ENCODE measurements at regions not wholly inside any gene's neighbourhood (a gene's known extent, or its start where the extent isn't known, plus 50 kb on each side); places are given as distances from the start of the nearest gene placed in this dataset.
A peak's percentile ranks its signal among the peaks of the same experiment; 100 is the strongest.

DNA sequence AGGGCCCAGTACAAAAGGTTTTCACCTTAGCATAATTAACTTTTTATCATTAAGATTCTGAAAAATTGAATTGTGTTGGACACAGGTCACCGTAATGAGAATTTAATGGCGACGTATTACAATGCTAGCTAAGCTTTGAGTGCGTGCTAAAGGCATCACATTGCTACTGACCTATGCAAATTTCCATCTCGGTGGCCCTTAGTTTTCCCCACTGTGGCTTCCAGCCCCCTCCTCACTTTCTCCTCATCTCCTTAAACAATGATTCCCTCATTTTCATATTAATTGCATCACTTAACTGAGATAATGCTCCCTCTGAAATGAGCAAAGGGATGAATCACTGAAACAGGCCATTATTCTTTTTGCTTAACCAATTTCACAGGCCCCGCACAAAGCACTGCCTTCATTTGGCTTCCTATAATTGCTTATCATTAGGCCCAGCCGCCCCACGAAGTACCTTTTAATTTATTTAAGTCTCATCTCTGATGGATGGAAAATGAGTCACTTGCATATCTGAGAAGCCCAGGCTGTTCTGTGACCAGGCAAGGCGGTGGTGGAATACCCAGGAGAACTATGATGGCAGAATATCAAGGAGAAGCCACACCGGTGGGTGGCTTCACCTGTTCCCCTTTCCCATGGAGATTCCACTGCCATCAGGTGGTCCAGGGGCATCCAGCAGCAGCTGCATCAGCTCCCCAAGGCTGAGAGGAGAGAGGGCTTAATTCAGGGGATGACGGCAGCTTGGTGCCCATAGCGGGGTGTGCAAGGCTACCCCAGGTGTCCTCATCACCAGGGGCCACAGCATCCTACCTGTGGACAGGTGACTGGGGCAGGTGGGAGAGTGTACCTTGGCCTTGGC lies 223.8 kb upstream of the BOD1L1 start:
- DNase-seq = no peak

DNA sequence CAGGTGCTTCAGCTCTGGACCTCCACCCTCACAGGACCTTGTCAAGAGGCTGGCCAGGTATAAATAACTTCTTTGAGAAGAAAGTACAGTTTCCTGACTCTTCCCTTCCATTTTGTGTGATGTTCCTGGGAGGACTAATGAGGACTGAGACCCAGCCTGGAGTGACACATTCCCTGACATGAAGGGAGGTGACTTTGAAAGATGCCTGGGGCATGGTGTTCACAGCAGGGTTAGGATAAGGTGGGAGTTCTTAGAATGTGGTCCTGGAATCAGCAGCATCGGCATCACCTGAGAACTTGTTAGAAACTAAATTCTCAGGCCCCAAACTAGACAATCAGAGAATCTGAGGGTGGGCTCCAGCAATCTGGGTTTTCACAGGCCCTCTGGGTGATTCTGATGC lies 224.9 kb upstream of the BOD1L1 start:
- no peak for DNase-seq

DNA sequence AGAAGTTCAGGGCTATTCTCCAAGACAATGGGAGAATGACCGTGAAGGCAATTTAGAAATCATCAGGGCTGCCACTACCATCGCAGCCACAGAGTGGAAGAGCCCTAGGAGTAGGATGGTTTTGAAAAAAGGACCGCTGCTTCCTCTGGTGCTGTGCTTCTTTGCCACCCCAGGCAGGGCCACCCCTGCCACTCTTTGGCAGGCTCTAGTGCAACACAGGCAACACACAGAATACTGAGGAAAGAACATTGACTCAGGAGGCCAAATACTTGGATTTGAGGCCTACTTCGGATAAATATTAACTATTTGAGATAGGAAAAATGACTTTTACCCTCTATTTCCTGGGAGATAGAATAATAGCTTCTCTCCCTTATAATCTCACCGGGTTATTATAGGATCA lies 228.9 kb upstream of the BOD1L1 start:
- DNase-seq = no peak

DNA sequence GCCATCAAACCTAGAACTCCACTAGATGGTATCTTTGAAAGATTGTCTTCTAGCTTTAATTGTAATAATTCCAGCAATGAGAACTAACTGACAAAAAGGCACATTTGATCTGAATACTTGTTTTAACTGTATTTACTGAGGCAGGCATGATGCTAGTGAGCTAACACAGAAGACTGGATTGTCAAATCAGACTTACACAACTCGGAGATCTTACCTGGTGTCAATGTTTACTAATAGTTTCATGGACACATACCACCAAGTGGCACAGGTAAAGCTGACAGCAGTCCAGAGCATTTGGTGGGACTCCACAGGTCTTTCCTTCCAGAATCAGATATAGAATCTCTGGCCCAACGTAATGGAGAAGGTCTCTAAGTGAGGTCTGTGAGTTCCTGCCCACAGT lies 229.9 kb upstream of the BOD1L1 start:
- DNase-seq = no peak

DNA sequence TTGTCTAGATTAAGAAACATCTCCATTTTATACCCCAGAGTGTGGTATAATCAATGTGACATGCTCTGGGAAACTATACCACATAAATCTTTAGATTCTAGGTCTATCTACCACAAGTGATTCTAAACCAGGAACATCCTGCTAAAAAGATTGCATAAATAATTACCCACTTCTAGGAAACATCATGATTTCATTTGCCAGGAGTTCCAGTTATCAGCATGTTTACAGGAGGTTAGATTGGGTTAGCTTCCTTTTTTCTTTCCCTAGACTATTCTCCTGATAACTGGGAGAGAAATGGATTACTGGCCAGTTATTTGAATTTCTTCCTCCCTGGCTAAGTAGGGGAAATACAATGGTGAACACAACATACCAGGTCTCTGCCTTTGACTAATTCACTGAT lies 230.3 kb upstream of the BOD1L1 start:
- no peak for DNase-seq

DNA sequence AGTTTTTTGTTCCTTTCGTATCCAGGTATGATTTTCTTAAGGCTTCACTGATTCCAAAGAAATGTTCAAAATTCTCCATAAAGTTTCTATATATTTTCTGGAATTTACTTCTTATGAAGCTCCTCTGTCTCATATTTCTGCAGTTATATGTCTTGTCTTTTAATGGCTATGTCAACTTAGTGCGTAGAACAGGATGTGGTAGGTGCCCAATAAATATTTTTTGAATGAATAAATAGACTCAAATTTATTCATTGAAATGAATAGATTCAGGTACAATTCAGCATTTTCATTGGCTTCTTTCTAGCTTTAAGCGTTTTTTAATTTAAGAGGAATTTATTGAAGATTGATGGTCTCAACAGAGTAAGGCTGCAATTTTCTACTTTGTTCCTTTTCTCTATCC lies 231.9 kb upstream of the BOD1L1 start:
- no peak for DNase-seq

DNA sequence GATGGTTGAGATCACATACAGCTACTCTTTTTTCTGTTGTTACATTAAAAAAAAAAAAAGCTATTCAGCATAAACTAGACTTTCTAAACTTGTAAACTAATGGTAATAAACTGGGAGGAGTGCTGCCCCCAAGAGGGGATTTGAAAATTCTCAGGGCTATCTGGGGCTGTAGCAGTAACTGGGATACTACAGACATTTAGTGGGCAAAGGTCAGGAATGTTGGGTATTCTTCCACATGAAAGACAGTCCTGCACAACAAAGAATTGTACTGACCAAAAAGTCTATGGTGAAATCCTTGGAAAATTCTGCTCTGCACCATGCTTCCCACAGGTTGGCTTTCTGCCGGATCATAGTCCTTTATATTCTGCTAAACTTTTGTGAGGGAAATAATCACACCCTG lies 232.6 kb upstream of the BOD1L1 start:
- peak; percentile 26 for DNase-seq

DNA sequence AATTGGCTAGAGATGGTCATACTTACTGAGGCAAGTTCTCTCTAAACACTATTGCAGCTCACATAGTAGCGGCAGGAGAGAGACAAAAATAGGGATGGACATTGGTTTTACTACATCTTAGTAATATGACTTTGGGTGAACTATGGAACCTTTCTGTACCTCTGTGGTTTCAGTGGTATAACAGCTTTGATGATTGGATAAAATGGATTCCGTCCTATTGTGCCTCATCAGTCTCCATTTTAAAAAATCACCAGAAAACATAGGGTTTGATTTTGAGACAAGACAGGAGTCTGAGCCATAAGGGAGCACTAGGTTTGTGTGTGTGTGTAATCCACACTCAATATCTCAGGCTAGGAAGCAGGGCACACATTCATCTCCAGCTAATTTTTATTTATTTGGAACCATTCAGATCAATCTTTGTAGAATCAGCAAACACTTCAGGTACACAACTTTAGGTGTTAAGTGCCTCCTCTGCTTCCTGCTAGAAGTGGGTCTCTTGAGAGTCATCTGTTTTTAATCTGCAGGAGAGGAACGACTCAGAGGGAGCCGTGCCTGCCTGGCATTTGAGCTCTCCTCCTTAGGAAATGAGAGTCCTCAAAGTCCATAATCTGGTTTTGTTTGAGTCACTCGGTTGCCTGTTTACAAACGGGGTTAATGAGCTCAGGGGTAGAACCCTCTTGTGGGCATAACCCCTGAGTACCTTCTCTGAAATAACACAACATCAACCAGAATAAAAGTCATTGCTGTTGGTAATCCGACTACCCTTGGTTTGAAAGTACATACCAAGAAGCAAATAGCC lies 238.5 kb upstream of the BOD1L1 start:
- DNase-seq = no peak

DNA sequence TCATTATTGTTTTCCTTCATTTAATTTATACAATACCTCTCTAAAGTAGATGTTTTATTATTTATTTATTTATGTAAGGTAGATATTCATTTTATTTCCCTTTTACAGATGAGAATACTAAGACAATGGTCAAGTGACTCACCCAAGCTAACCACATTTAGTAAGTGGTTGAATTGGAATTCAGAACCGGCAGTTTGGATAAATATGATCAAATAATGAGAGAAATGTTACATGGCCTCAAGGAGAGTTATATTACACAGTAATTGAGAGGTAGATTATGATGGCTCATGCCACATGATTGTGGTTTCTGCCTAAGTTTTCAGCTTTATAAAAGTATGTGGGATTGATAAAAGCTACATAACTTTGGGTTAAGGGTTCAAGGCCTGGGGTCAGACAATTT lies 239.4 kb upstream of the BOD1L1 start:
- DNase-seq = no peak

DNA sequence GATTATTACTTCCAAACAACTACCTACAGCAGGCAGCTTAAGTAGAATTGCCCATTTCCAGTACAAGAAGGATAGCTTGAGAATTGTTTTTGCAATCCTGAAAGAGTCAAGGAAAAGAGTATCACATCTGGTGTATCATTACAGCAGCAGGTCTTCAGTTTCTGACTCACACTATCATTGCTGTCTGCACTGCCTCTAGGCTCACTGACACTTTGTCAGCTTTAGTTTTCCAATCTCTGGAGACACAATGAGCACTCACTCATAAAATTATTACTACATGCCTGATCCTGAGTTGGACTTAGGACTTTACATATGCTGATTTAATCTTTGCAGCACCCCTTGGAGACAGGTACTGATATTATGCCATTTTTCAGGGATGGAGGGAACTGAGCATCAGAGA lies 244.6 kb upstream of the BOD1L1 start:
- DNase-seq = no peak

DNA sequence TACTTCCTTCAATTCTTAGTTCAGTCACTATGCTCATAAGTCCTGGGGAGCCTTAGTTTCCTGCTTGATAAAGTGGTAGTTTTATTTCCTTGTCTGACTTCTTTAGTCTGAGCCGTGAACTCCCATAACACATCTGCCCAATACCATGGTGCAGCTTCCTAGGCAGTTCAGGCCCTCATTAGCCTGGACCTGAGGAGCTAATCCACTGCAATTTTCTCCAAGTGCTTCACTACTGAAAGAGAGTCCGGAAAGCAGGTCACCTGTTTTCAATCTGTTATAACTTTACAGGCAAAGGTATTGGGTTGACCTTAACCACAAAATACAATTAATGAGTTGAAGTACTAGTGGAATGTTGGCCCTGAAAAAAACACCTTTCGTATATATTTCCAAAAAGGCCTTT lies 245.4 kb upstream of the BOD1L1 start:
- no peak for DNase-seq

DNA sequence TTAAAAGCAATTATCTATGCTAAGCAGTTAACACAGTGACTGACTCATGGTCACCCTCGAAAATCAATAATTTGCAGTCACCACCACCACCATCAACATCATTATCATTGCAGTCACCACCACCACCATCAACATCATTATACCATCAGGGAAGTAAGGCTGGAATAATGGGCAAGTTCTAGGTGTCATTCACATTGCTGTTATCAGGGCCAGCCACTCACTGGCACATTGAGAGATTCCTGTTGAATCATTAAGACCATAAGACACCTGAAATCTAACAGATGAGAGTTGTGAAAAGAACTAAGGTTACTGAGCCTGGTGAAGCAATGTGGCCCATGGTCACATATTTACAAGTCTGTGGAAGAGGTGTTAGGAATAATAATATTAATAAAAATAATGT lies 247.7 kb upstream of the BOD1L1 start:
- no peak for DNase-seq

DNA sequence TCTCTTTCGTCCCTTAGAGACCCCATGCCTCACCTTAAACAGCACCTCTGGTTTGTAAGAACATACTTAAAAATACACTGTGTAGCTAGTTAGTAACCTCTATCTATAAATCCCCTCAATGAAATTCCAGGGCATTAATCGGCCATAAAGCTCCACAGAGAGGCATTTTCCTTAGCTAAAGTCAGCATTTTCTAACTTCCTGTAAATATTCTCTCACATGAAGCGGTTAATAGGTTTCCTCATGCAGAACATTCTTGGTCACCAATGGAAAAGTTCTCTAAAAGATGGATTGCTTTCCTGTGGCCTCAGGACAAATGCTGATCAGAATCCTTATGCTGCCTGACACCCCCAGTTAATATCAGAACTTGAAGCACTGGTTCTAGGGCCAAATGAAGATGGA lies 248.6 kb upstream of the BOD1L1 start:
- DNase-seq = no peak

DNA sequence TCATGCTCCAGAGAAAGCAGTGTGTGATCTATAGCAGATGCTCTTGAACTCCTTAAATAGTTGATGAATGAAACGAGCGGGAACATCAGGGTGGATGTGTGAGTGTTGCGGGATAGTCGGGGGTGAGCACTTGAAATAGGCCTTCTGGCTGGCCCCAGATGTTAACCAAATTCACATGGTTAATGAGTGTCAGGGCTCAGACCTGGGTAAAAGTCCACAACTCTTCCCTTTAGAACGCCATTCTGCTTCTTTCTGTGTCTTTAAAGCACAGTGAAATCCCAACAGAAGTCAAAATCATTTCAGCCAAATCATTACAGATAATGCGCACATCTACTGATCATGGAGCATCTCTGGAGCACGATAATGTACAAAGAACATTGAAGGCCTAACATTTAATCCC lies 249.4 kb upstream of the BOD1L1 start:
- DNase-seq = no peak

DNA sequence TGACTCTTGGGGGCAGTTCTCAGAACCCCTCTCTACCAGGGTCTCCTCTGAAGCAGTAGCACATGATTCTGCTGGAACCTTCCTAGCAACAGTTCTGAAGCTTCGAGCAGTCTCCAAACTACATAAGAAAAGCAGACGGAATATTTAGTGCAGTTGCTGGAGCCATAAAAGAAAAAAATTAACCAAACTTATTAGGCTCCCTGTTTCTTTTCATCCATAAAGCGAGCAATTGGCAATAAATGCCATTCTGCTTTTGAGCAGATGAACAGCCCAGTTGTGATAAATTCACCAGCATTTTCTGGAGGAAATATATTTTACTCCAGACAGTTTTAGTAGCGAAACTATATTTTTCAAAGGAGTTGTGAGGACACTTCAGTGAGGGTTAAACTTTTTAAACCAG lies 250.1 kb upstream of the BOD1L1 start:
- DNase-seq = no peak

DNA sequence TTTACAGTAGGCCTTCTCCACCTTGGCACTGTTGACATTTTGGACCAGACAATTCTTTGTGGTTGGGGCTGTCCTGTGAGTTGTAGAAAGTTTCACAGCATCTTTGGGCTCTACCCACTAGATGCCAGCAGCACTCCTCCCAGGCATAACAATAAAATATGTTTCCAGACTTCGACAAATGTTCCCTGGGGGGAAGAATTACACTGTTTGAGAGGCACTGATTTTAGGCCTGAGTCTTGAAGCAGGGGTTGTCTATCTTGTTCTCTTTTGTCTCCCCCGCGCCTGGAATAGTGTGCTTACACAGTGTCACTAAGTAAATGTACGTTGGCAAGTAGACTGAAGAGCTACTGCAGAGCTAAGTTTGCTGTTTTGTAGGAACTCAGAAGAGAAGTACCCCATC lies 254.4 kb upstream of the BOD1L1 start:
- peak; percentile 5 for DNase-seq

DNA sequence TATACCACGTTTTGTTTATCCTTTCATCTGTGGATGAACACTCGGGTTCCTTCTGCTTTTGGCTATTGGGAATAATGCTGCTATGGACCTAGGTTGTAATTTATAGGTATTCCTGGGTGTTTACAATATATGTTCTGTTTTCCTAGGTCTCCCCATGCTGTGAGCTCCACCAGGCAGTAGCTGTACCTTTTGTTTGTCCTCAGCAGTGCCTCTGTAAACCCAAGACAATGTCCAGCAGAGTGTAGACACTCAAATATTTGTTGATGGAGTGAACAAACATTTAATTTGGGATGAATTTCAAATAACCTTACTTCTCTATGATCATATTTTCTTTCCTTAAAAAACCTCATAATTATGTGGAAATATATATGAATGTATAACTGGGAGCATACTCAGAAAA lies 259.5 kb upstream of the BOD1L1 start:
- no peak for DNase-seq

DNA sequence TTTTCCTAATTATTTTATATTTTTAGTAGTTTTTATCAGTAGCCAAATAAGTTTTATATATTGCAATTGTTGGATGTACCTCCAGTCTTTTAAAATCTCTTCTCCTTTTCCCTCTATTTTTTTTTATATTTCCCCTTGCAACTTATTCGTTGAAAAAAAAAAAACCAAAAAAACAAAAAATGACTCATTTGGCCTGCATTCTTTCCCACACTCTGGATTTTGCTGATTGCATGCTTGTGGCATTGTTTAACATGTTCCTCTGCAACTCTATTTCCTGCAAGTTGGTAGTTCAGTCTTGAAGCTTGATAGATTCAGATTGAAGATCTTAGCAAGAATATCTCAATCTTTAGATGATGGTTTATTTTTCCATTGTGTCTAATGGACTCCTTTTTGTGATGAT lies 260.6 kb upstream of the BOD1L1 start:
- peak; percentile 91 for DNase-seq

DNA sequence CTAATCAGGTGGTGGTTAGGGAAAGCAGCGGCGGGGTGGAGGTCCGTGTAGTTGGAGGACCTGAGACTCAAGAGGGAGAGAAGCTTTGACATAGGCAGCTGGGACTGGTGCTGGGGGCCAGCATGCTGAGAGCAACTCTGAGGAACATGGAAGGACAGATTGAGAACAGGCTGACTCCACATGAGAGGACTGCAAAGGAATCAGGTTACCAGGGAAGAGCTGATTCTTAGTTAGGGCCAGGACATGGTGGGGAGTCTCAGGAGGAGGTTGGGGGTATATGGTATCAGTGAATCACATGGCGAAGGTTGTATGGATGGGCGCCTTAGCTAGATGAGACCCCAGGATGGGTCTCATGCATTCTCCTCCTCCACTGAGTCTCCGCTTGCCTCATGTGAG lies 264.0 kb upstream of the BOD1L1 start:
- DNase-seq = no peak

DNA sequence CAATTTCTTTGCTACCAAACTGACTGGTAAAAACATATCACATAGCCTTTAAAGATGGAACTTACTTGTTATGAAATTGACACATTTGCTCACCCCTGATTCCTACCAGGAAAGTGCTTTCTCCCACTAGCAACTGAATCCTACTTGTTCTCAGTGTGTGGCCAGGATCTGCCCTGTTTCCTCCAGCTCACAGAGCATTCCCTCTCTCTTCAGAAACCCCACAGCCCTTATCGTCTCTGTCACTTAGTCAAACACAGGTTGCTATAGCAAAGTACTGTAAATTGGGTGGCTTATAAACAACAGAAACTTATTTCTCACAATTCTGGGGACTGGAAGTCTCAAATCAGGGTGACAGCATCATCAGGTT lies 265.2 kb upstream of the BOD1L1 start:
- peak; percentile 4 for DNase-seq

DNA sequence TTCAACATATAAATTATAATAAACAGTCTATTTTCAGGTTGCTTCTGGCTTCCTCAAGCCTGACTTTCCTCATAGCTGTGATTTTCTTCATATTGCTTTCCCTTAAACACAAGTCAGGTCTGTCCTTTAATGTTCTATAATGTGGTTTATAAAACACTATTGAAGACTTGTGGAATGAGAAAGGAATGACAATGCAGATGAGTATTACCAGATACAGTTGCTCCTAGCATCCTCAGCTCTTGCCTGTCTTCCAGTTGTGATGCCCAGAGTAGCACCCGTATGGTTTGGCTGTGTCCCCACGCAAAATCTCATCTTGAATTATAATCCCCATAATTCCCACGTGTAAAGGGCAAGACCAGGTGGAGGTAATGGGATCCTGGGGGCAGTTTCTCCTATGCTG lies 265.7 kb upstream of the BOD1L1 start:
- no peak for DNase-seq

DNA sequence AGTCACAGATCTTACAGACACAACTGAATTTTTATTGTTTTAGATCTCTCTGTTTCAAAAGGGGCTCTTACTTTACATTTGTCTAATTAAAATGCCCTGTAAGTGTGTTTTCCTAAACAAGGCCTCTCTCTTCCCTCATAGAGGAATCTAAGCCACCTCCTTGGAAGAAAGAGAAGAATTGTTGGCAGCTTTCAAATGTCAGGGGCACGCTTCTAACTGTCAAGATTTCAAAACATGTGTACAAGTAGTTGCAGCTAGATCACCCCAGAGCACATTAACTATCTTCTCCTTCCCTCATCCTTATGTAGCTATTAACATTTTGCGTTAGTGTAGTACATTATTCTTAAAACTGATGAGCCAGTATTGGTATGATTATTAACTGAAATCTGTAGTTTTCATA lies 266.5 kb upstream of the BOD1L1 start:
- no peak for DNase-seq

DNA sequence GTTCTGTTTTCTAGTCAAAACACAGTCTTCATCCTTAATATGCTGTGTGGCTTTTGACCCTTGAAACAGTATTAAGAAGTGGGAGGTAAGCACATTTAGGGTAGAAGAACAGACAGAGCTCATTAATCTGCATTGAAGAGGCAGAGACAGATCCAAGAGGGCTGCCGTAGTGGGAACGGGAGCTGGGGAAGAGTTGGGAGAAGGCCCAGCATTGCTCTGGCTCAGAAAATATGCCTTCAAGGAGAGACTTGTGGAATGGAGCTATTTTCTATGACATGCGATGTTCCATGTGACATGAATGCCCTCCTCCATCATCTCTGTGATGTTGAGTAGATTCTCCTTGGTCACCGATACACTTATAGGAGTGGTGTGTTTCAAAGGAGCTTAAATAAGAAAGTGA lies 273.3 kb upstream of the BOD1L1 start:
- no peak for DNase-seq

DNA sequence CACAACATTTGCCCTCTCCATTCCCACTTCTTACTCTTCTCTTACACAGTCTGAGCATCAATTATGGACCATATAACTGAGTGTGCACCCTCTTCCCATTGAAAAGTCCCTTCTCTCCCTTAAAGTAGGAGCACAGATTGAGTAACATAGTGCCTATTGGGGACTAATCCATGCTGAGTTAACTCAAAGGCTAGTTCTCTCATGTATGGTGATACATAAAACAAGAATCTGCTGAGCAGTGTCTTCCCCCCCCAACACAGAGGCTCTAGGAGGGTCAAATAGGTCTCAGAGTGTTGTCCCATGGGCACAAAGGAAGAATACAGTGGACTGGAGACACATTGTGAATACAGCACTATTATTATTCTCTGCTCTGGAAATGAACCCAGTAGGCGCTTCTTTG lies 274.6 kb upstream of the BOD1L1 start:
- DNase-seq = no peak

DNA sequence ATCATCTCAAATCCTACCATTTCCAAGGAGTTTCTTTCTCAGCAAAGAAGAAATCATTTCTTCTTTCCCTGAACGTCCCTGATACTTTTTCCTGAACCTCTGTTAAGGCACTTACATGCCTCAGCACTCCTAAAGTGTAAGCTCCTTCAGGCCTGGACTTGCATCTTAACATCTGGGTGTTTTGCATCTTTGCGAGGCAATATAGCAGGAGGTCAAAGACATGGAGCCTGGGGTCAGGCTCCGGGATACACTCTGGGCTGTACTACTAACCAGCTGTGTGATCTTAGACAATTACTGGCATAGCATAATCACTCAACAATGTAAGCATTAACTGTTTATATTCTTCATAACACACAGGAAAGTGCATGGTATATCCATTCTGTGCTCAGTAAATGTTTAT lies 275.5 kb upstream of the BOD1L1 start:
- DNase-seq = no peak

All from dermis blood vessel endothelial cell (primary cell).